ENCODE measurements at regions not wholly inside any gene's neighbourhood (a gene's known extent, or its start where the extent isn't known, plus 50 kb on each side); places are given as distances from the start of the nearest gene placed in this dataset.

- TF ChIP-seq, protein P1, sequence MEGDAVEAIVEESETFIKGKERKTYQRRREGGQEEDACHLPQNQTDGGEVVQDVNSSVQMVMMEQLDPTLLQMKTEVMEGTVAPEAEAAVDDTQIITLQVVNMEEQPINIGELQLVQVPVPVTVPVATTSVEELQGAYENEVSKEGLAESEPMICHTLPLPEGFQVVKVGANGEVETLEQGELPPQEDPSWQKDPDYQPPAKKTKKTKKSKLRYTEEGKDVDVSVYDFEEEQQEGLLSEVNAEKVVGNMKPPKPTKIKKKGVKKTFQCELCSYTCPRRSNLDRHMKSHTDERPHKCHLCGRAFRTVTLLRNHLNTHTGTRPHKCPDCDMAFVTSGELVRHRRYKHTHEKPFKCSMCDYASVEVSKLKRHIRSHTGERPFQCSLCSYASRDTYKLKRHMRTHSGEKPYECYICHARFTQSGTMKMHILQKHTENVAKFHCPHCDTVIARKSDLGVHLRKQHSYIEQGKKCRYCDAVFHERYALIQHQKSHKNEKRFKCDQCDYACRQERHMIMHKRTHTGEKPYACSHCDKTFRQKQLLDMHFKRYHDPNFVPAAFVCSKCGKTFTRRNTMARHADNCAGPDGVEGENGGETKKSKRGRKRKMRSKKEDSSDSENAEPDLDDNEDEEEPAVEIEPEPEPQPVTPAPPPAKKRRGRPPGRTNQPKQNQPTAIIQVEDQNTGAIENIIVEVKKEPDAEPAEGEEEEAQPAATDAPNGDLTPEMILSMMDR (IDR thresholded peaks at IDR 0.05): no peak
- TF ChIP-seq CEBPB (IDR thresholded peaks at IDR 0.05) (no peak), CHD4 (IDR thresholded peaks at IDR 0.05; ENCODE audit: borderline replicate concordance) (no peak), RCOR1 (IDR thresholded peaks at IDR 0.05; ENCODE audit: low read depth, low read length) (no peak), SMC3 (IDR thresholded peaks at IDR 0.05) (no peak), POLR2A (IDR thresholded peaks at IDR 0.05; ENCODE audit: low read length) (no peak), CHD2 (IDR thresholded peaks at IDR 0.05; ENCODE audit: low read length, partially characterized antibody) (no peak), REST (IDR thresholded peaks at IDR 0.05) (no peak), MAFK (IDR thresholded peaks at IDR 0.05; ENCODE audit: partially characterized antibody) (no peak), EP300 (IDR thresholded peaks at IDR 0.05) (no peak), POLR2AphosphoS2 (conservative IDR thresholded peaks at IDR 0.05; ENCODE audit: low read length) (no peak), KDM1A (IDR thresholded peaks at IDR 0.05; ENCODE audit: low read depth) (no peak)
These were observed 949.4 kb upstream of the POT1 start for GRCh38 chr7:125878988-125879387.
